Panc1 (cell line): ENCODE measurements at regions not wholly inside any gene's neighbourhood (a gene's known extent, or its start where the extent isn't known, plus 50 kb on each side); places are given as distances from the start of the nearest gene placed in this dataset.

Experiments
- POLR2AphosphoS5 ChIP-seq: IDR thresholded peaks from 2 replicates; pipeline ENCODE4 v1.6.1; 2012; ENCODE audit warnings: mild to moderate bottlenecking, low read depth, low read length, moderate library complexity
- REST ChIP-seq, 2 experiments: IDR thresholded peaks; 2 replicates each; pipeline ENCODE4 v1.6.1; 2011 to 2012; ENCODE audit warnings: low read depth in 2 of 2, control low read depth in 1 of 2, low read length in 1 of 2, mild to moderate bottlenecking in 1 of 2, moderate library complexity in 1 of 2; ENCODE audit not compliant: insufficient read depth in 1 of 2
- SIN3A ChIP-seq: IDR thresholded peaks from 2 replicates; pipeline ENCODE4 v1.6.1; 2012; ENCODE audit warnings: low read depth, mild to moderate bottlenecking, low read length, moderate library complexity, borderline replicate concordance; ENCODE audit not compliant: insufficient read depth
- TCF7L2 ChIP-seq: IDR thresholded peaks from 2 replicates; pipeline ENCODE4 v1.6.1; 2011; ENCODE audit warnings: mild to moderate bottlenecking, low read depth, low read length, inconsistent platforms
- TF ChIP-seq, protein P1 (sequence below): fragments of 450-650 bp; IDR thresholded peaks from 2 replicates; pipeline ENCODE4 v1.5.1; 2017; ENCODE audit warnings: mild to moderate bottlenecking

DNA sequence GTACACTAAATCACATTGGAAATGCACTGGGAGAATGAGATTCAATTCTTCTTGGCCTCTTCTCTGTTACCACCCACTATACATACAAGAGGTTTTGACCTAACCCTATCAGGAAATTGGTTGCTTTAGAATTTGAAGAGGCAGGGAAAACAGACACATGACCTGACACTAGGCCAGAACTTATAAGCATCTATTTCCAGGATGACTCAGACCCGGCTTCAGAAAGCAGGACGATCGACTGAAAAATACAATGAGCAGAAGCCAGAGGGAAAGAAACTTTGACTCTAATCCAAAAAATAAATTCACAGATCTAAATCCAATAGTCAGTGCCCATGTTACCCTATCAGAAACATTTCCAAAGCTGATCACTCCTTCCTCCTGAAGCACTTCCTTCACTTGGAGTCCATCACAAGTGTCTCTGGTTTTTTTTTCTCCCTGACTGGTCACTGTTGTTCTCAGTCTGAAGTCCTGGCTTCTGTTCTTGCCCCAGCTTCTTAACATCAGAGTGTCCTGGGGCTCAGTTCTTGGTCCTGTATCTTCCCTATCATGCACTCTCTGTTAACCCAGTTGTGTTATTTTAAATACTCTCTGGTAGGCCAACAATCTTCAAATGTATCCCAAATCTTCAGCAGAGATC, 133.6 kb downstream of the P2RY1 start:
- TF ChIP-seq POLR2AphosphoS5 (no peak), SIN3A (no peak), REST (IDR thresholded peaks at IDR 0.05; ENCODE audit: insufficient read depth in 1 of 2, low read depth in 2 of 2, low read length in 1 of 2) (no peak), TCF7L2 (no peak)
- TF ChIP-seq, protein P1, sequence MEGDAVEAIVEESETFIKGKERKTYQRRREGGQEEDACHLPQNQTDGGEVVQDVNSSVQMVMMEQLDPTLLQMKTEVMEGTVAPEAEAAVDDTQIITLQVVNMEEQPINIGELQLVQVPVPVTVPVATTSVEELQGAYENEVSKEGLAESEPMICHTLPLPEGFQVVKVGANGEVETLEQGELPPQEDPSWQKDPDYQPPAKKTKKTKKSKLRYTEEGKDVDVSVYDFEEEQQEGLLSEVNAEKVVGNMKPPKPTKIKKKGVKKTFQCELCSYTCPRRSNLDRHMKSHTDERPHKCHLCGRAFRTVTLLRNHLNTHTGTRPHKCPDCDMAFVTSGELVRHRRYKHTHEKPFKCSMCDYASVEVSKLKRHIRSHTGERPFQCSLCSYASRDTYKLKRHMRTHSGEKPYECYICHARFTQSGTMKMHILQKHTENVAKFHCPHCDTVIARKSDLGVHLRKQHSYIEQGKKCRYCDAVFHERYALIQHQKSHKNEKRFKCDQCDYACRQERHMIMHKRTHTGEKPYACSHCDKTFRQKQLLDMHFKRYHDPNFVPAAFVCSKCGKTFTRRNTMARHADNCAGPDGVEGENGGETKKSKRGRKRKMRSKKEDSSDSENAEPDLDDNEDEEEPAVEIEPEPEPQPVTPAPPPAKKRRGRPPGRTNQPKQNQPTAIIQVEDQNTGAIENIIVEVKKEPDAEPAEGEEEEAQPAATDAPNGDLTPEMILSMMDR: no peak
